GM12864 (cell line): ENCODE measurements at regions not wholly inside any gene's neighbourhood (a gene's known extent, or its start where the extent isn't known, plus 50 kb on each side); places are given as distances from the start of the nearest gene placed in this dataset.

Experiments
- DNase-seq: peaks from one replicate; pipeline ENCODE4 v3.0.0-alpha.2; 2011; ENCODE audit warnings: low read depth
- H3K4me3 ChIP-seq: 2 replicates; pipeline ENCODE4 v1.5.1; 2011; ENCODE audit warnings: mild to moderate bottlenecking, low read depth, low read length, control low read depth
- CTCF ChIP-seq: IDR thresholded peaks from 2 replicates; pipeline ENCODE4 v1.5.1; 2011; ENCODE audit warnings: low read depth, mild to moderate bottlenecking, moderate library complexity, low read length, control low read depth, inconsistent platforms; ENCODE audit errors: missing control alignments

GRCh38 chr7:156129522-156129921 is 317.3 kb upstream of the SHH start:
- DNase-seq, result no peak
- no peak for TF ChIP-seq CTCF
- no peak overlapping the region for H3K4me3 ChIP-seq

- no peak for TF ChIP-seq CTCF
Measured at GRCh38 chr7:156128496-156128895, 316.2 kb upstream of the SHH start.

GRCh38 chr7:156127166-156128134 is 315.2 kb upstream of the SHH start:
- TF ChIP-seq CTCF, result no peak
- DNase-seq, result no peak
- no peak overlapping the region for H3K4me3 ChIP-seq

More at GRCh38 chr7:156128496-156128895, 316.2 kb upstream of the SHH start:
- no peak for DNase-seq
- no peak overlapping the region for H3K4me3 ChIP-seq

GRCh38 chr7:156125841-156126730 is 313.8 kb upstream of the SHH start:
- no peak overlapping the region for H3K4me3 ChIP-seq

GRCh38 chr7:156124356-156124755 is 312.1 kb upstream of the SHH start:
- no peak for TF ChIP-seq CTCF
- H3K4me3 ChIP-seq, result no peak overlapping the region
- no peak for DNase-seq

More at GRCh38 chr7:156125841-156126730, 313.8 kb upstream of the SHH start:
- no peak for TF ChIP-seq CTCF
- DNase-seq, result no peak

- DNase-seq, result no peak
- no peak overlapping the region for H3K4me3 ChIP-seq
- TF ChIP-seq CTCF, result no peak
Measured at GRCh38 chr7:156123362-156123761, 311.1 kb upstream of the SHH start.
